K562 (cell line): ENCODE measurements at regions not wholly inside any gene's neighbourhood (a gene's known extent, or its start where the extent isn't known, plus 50 kb on each side); places are given as distances from the start of the nearest gene placed in this dataset.

Experiments
- ATAC-seq: fragments of 200-7000 bp; cut with Tn5 transposase; 3 replicates; pipeline ENCODE4 v1.9.1; 2020; ENCODE audit warnings: moderate library complexity
- BruUV-seq: library from RNA; stranded (reverse); fragments of 400-500 nt; replicated peaks from 2 replicates; lab custom pipeline; 2021; lab: Mats Ljungman, UMichigan
- CTCF ChIA-PET: fragments of 300-600 bp; formaldehyde crosslinking; extraction: SDS; loops from one replicate; lab custom pipeline; 2021; ENCODE audit warnings: low intra/inter-chr PET ratio; lab: Yijun Ruan, JAX
- POLR2A ChIA-PET: fragments of 300-600, 350-650 bp; sonication (Branson Sonifier 250); formaldehyde crosslinking; extraction: SDS; loops from one replicate; lab custom pipeline; 2021; ENCODE audit warnings: antibody characterized with exemption, inconsistent platforms; lab: Yijun Ruan, JAX
- DNase-seq, 4 experiments: peaks; one replicate each; pipeline versions ENCODE4 v3.0.0 to v3.0.0-alpha.2; 2011 to 2018; ENCODE audit warnings: low spot score in 3 of 4, mixed read lengths in 3 of 4; ENCODE audit errors: extremely low read depth in 1 of 4
- FAIRE-seq: peaks from 2 replicates; lab custom pipeline; 2011; peaks lifted over from hg19 to GRCh38; lab: Jason Lieb, UNC
- H2AFZ ChIP-seq: 2 replicates; pipeline ENCODE4 v1.6.0; 2011; ENCODE audit warnings: low read depth, low read length, control low read depth, inconsistent platforms
- H3K27ac ChIP-seq: fragments of 200-600 bp; 3 replicates; pipeline ENCODE4 v1.8.0; 2011; ENCODE audit warnings: low read depth, mild to moderate bottlenecking, control low read depth, inconsistent platforms, low read length, moderate library complexity, mixed read lengths; ENCODE audit errors: extremely low read depth
- H3K27me3 ChIP-seq, 2 experiments: fragments of 300-600 bp in 1 of 2; 2 replicates in 1 of 2; 3 replicates in 1 of 2; pipeline versions ENCODE4 v1.6.0 to v1.8.0; 2011; ENCODE audit warnings: inconsistent platforms in 2 of 2, low read length in 2 of 2, mild to moderate bottlenecking in 1 of 2, mixed read lengths in 1 of 2, moderate library complexity in 1 of 2; ENCODE audit not compliant: control insufficient read depth in 2 of 2, insufficient read depth in 2 of 2
- H3K36me3 ChIP-seq: fragments of 300-600 bp; 3 replicates; pipeline ENCODE4 v1.8.0; 2011; ENCODE audit warnings: mild to moderate bottlenecking, low read length, inconsistent platforms; ENCODE audit not compliant: control insufficient read depth, insufficient read depth
- H3K4me1 ChIP-seq, 2 experiments: fragments of 200-600 bp in 1 of 2; replicated peaks in 1 of 2; 2 replicates in 1 of 2; 3 replicates in 1 of 2; pipeline versions ENCODE4 v1.5.1 to v1.8.0; 2011; ENCODE audit warnings: inconsistent platforms in 2 of 2, low read length in 2 of 2, mild to moderate bottlenecking in 1 of 2, mixed read lengths in 1 of 2, moderate library complexity in 1 of 2; ENCODE audit not compliant: control insufficient read depth in 2 of 2, insufficient read depth in 2 of 2
- H3K4me2 ChIP-seq: 2 replicates; pipeline ENCODE4 v1.6.1; 2011; ENCODE audit warnings: low read length, control low read depth, inconsistent platforms, mixed read lengths; ENCODE audit not compliant: insufficient read depth
- H3K4me3 ChIP-seq: fragments of 200-600 bp; sonication (generic), shearing (Covaris generic); 2 replicates; pipeline ENCODE4 v1.5.1; 2016; ENCODE audit warnings: control low read depth, inconsistent platforms
- H3K79me2 ChIP-seq: fragments of 200-600 bp; 3 replicates; pipeline ENCODE4 v1.8.0; 2011; ENCODE audit warnings: low read length, inconsistent platforms; ENCODE audit not compliant: control insufficient read depth, insufficient read depth
- H3K9ac ChIP-seq, 2 experiments: 2 replicates each; pipeline versions ENCODE4 v1.6.0 to v1.6.1; 2011; ENCODE audit warnings: low read depth in 2 of 2, low read length in 2 of 2, control low read depth in 1 of 2, inconsistent platforms in 1 of 2, mild to moderate bottlenecking in 1 of 2, mixed read lengths in 1 of 2; ENCODE audit not compliant: insufficient read depth in 1 of 2
- H3K9me1 ChIP-seq: one replicate; pipeline ENCODE4 v1.6.0; 2011; ENCODE audit warnings: inconsistent platforms, mild to moderate bottlenecking, low read length, moderate library complexity; ENCODE audit not compliant: control insufficient read depth, insufficient read depth
- H3K9me3 ChIP-seq: replicated peaks from 2 replicates; pipeline ENCODE4 v1.5.1; 2011; ENCODE audit warnings: low read depth, low read length, inconsistent platforms; ENCODE audit not compliant: control insufficient read depth, insufficient read depth
- H4K20me1 ChIP-seq: replicated peaks from 2 replicates; pipeline ENCODE4 v1.6.1; 2011; ENCODE audit warnings: low read length, inconsistent platforms, mixed read lengths; ENCODE audit not compliant: control insufficient read depth, insufficient read depth
- CCAR2 ChIP-seq: fragments of 200-400 bp; formaldehyde crosslinking; IDR thresholded peaks from 2 replicates; pipeline ENCODE4 v1.6.1; 2017; ENCODE audit warnings: mild to moderate bottlenecking, low read depth, low read length
- HMGN3 ChIP-seq: IDR thresholded peaks from 2 replicates; pipeline ENCODE4 v1.6.1; 2011; ENCODE audit warnings: borderline replicate concordance, low read depth, mild to moderate bottlenecking, mixed read lengths, low read length; ENCODE audit not compliant: insufficient read length; ENCODE audit errors: extremely low read depth
- MAFK ChIP-seq: IDR thresholded peaks from 2 replicates; pipeline ENCODE4 v1.6.1; 2011; ENCODE audit warnings: low read length, improper control_type of control experiment
- PHTF2 ChIP-seq: fragments of 250-450 bp; sonication (Bioruptor Pico); IDR thresholded peaks from 2 replicates; pipeline ENCODE4 v1.5.0; 2021; ENCODE audit warnings: mild to moderate bottlenecking
- PML ChIP-seq: IDR thresholded peaks from 2 replicates; pipeline ENCODE4 v1.6.1; 2012; ENCODE audit warnings: low read length, inconsistent platforms
- PTBP1 ChIP-seq: fragments of 200-400 bp; formaldehyde crosslinking; IDR thresholded peaks from 2 replicates; pipeline ENCODE4 v1.6.1; 2017; ENCODE audit warnings: low read depth, low read length
- U2AF1 ChIP-seq: fragments of 200-400 bp; formaldehyde crosslinking; optimal IDR thresholded peaks from 2 replicates; pipeline ENCODE3; 2017; ENCODE audit warnings: mild to moderate bottlenecking, low read depth, low read length, moderate library complexity
- ZNF77 ChIP-seq: fragments of 250-450 bp; sonication (Bioruptor Pico); IDR thresholded peaks from 2 replicates; pipeline ENCODE4 v1.5.0; 2020
- WGBS: fragments of 100-300 bp; shearing (Covaris generic); methylation state at CpG from one replicate; pipeline ENCODE4 v1.1.6; 2016; ENCODE audit warnings: low coverage, mixed read lengths; ENCODE audit not compliant: insufficient coverage; ENCODE audit errors: missing lambda C conversion rate; 5-methylcytosine and 5-hydroxymethylcytosine counted together
- in situ Hi-C: fragments of 300-500 bp; cut with MboI; formaldehyde crosslinking; loops from 4 replicates; pipeline ENCODE4 v1.15.0; 2018; ENCODE audit warnings: inconsistent platforms, mixed read lengths
- intact Hi-C: fragments of 100-400 bp; cut with micrococcal nuclease; formaldehyde crosslinking; loops from 2 replicates; pipeline ENCODE4 v1.14.2; 2022
- TF ChIP-seq, protein P1 (sequence below): fragments of 150-350 bp; conservative IDR thresholded peaks from 2 replicates; pipeline ENCODE4 v1.6.1; 2014; ENCODE audit warnings: low read length

DNA sequence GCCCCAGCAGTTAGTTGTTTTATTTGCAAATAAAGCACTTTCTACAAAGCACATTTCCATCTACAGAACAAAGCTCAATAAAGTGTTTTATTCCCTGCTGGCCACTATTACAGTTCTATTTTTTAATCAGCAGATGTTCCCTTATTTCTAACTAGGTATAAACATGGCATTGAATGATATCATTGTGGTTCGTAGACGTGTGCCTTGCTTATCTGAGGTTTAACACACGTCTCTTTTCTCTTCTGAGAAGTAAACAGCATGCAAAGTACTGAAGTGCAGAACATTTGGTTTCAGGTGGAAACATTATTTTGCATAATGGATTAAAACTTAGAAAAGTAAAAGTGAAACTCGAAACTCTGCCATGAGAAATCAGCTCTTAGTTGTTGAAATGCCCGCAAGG, 1989.3 kb upstream of the WWC1 start:
- ChIA-PET POLR2A (no interaction called here), CTCF (no interaction called here)
- WGBS, result 2% methylated on average over 5 of the region's 5 CpGs
- Histone ChIP-seq H3K9me1 (no peaks in the 10 kb centered on the region), H4K20me1 (no peaks in the 10 kb centered on the region), H3K27ac (no peak overlapping the region), H3K79me2 (no peaks in the 10 kb centered on the region), H2AFZ (no peak overlapping the region), H3K4me3 (no peak overlapping the region), H3K36me3 (no peaks in the 10 kb centered on the region), H3K27me3 (no peaks in the 10 kb centered on the region), H3K4me1 (no peaks in the 10 kb centered on the region), H3K9me3 (no peaks in the 10 kb centered on the region; the same call in 1 of the 2 replicates), H3K9ac (no peak overlapping the region), H3K4me2 (no peak overlapping the region)
- BruUV-seq, result no TSS peak
- in situ Hi-C loops, result no loop called here
- ATAC-seq (no peak), DNase-seq (no peak), FAIRE-seq (no peak)
- intact Hi-C loops, result no loop called here
- TF ChIP-seq PHTF2 (CRISPR knock-in tag) (no peak), ZNF77 (no peak), HMGN3 (no peak), PML (no peak), PTBP1 (no peak), CCAR2 (no peak), U2AF1 (no peak), MAFK (no peak)
- TF ChIP-seq, protein P1, sequence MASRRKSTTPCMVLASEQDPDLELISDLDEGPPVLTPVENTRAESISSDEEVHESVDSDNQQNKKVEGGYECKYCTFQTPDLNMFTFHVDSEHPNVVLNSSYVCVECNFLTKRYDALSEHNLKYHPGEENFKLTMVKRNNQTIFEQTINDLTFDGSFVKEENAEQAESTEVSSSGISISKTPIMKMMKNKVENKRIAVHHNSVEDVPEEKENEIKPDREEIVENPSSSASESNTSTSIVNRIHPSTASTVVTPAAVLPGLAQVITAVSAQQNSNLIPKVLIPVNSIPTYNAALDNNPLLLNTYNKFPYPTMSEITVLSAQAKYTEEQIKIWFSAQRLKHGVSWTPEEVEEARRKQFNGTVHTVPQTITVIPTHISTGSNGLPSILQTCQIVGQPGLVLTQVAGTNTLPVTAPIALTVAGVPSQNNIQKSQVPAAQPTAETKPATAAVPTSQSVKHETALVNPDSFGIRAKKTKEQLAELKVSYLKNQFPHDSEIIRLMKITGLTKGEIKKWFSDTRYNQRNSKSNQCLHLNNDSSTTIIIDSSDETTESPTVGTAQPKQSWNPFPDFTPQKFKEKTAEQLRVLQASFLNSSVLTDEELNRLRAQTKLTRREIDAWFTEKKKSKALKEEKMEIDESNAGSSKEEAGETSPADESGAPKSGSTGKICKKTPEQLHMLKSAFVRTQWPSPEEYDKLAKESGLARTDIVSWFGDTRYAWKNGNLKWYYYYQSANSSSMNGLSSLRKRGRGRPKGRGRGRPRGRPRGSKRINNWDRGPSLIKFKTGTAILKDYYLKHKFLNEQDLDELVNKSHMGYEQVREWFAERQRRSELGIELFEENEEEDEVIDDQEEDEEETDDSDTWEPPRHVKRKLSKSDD, result no peak
